ENCODE measurements at regions not wholly inside any gene's neighbourhood (a gene's known extent, or its start where the extent isn't known, plus 50 kb on each side); places are given as distances from the start of the nearest gene placed in this dataset.

GRCh38 chr18:37922162-37922561 lies 356.6 kb upstream of the CELF4 start:
- no peak for DNase-seq (ENCODE audit: extremely low read depth in 1 of 11, low read depth in 9 of 11, low spot score in 4 of 11)

GRCh38 chr18:37920865-37921264 lies 355.3 kb upstream of the CELF4 start:
- no peak for DNase-seq (ENCODE audit: extremely low read depth in 1 of 11, low read depth in 9 of 11, low spot score in 4 of 11)

DNA sequence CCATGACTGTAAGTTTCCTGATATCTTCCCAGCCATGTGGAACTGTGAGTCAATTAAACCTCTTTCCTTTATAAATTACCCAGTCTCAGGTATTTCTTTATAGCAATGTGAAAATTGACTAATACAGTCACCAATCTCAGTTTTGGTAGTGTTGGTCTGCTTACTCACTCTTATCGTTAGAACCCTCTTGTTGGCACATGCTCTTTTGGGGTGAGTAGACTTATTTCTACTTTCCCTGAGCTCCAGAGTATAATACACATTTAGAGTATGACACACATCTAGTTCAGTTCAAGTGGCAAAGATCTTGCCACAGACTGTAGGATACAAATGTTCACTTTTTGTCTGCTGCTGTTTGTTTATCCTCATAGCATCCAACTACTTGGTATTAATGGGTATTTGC lies 347.5 kb upstream of the CELF4 start:
- no peak for DNase-seq (ENCODE audit: extremely low read depth in 1 of 11, low read depth in 9 of 11, low spot score in 4 of 11)

DNA sequence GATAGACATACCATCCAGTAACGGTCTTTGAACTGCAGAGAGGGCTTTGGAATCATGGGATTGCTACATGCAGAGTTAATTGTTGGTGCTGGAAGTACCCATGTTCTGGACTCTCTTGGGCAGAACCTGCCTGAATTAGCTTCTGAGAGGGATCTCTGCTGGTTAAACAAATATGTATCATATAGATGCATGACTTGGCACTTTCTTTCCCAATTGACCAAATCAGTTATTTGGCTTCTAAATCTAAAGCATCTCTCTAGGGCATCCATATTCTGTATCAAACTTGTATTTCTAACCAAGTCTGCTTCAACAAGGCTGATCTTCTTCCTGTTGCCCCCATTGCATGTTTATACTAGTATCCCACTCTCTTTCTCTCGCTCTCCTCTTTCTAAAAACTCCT lies 336.7 kb upstream of the CELF4 start:
- no peak for DNase-seq (ENCODE audit: extremely low read depth in 1 of 11, low read depth in 9 of 11, low spot score in 4 of 11)

- DNase-seq (ENCODE audit: extremely low read depth in 1 of 11, low read depth in 9 of 11, low spot score in 4 of 11), result peak; percentile 13 to 63 (median 33)
Observed at GRCh38 chr18:37900326-37900725, 334.7 kb upstream of the CELF4 start.

GRCh38 chr18:37889963-37890362 lies 324.4 kb upstream of the CELF4 start:
- DNase-seq (ENCODE audit: extremely low read depth in 1 of 11, low read depth in 9 of 11, low spot score in 4 of 11), result no peak

DNA sequence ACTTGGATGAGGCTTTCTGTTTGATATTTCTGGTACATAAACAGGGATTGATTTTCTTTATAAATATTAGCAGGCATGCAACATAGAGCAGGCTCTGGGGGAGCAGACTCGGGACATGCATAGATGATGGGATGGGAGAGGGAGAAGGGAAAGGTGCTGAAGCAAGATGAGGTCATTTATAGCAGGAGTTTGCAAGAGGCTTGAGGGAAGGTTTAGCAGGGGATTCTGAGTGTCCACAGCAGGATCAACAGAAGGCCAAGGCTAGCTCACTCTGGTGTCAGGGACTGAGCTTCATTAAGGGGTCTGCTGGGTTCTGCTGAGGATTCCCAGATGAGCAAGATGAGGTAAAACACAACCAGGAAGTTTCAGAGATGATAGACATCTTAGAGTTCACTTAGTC lies 309.1 kb upstream of the CELF4 start:
- no peak for DNase-seq (ENCODE audit: extremely low read depth in 1 of 11, low read depth in 9 of 11, low spot score in 4 of 11)

GRCh38 chr18:37873416-37873815 lies 307.8 kb upstream of the CELF4 start:
- no peak for DNase-seq (ENCODE audit: extremely low read depth in 1 of 11, low read depth in 9 of 11, low spot score in 4 of 11)

- DNase-seq (ENCODE audit: extremely low read depth in 1 of 11, low read depth in 9 of 11, low spot score in 4 of 11), result no peak
Observed at GRCh38 chr18:37872562-37872961, 307.0 kb upstream of the CELF4 start.

GRCh38 chr18:37871561-37871960 lies 306.0 kb upstream of the CELF4 start:
- no peak for DNase-seq (ENCODE audit: extremely low read depth in 1 of 11, low read depth in 9 of 11, low spot score in 4 of 11)

- DNase-seq (ENCODE audit: extremely low read depth in 1 of 11, low read depth in 9 of 11, low spot score in 4 of 11), result no peak
Observed at GRCh38 chr18:37869051-37869450, 303.5 kb upstream of the CELF4 start.

DNA sequence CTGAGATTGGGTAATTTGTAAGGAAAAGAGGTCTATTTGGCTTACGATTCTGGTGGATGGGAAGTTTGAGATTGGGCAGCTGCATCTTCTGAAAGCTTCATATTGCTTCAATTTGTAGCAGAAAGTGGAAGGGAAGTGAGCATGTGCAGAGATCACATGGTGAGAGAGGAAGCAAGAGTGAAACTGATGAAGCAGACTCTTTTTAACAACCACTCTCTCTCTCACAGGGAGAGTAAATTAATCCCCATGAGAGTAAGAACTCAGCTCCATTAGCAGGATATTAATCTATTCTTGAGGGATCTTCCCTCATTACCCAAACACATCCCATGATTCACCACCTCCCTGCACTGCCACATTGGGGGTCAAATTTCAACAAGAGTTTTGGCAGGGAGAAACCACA lies 298.5 kb upstream of the CELF4 start:
- no peak for DNase-seq (ENCODE audit: extremely low read depth in 1 of 11, low read depth in 9 of 11, low spot score in 4 of 11)

DNA sequence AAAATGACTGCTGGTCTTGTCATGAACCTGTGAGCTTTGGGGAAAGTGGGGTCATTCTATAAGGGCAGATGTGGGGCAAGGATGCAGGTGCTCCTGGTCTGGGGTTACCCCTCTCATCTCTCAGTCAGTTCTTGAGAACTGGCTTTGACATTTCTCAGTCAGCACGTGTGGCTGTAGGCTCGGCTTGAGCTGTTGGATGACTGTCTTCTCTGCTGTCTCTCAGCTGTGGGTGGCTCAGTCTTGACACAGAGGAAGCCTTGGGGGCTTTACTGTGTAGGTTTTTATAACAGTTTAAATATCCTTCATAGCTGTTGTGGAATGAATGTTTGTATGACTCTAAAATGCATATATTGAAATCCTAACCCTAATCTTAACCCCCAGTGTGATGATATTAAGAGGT lies 296.4 kb upstream of the CELF4 start:
- DNase-seq (ENCODE audit: extremely low read depth in 1 of 11, low read depth in 9 of 11, low spot score in 4 of 11), result no peak

DNA sequence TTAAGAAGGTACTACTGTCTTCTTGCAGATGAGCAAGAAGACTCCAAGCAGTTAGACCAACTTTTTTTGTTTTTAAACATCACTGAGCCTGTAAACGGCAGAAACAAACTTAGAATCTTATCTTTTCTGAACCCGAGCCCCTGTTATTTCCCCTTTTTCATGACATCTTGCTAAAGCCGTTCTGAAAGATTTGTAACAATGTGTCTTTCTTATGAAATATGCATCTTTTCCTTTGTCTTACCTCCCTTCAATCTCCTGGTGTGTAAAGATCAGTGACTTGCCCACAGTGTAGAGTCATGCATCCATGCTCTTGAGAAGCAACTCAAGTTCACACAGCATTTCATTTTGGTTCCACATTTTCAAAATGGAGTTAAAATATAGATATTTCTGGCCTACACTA lies 288.8 kb upstream of the CELF4 start:
- DNase-seq (ENCODE audit: extremely low read depth in 1 of 11, low read depth in 9 of 11, low spot score in 4 of 11), result no peak

DNA sequence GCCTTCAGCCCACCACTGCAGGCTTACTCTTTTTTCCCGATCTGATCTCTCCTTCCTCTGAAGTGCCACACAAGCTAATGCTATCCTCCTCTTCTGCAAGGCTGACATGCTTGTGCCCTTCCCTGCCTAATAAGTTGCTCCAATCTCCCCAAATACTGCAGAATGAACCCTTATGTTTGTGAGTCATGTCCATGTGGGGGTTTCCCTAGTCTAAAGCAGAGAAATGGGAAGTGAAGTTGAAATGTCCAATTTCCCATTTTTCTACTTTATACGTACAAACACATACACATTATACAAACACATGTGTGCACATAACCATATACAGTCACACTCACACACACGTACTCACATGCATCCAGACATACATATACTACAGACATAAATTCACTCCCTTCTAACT lies 288.1 kb upstream of the CELF4 start:
- no peak for DNase-seq (ENCODE audit: extremely low read depth in 1 of 11, low read depth in 9 of 11, low spot score in 4 of 11)

DNA sequence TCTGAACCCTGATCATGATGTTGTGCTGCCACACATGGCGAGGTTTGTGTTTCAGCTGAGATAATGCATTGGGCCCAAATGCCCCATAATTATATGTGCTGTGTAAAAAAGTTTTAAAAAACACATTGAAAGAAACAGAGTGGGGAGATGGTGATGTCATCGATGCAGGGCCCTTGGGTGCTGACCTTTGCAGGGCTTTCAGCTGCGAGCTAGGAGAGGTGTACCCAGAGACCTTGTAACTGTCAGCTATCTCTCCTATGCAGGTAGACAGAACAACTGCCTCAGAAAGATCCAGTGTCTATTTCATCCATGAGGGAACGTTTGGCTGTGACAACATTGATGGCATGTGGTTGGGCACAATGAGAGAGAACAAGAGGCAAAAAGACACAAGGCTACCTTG lies 286.9 kb upstream of the CELF4 start:
- DNase-seq (ENCODE audit: extremely low read depth in 1 of 11, low read depth in 9 of 11, low spot score in 4 of 11), result no peak

GRCh38 chr18:37847544-37847943 lies 281.9 kb upstream of the CELF4 start:
- DNase-seq (ENCODE audit: extremely low read depth in 1 of 11, low read depth in 9 of 11, low spot score in 4 of 11), result no peak

DNA sequence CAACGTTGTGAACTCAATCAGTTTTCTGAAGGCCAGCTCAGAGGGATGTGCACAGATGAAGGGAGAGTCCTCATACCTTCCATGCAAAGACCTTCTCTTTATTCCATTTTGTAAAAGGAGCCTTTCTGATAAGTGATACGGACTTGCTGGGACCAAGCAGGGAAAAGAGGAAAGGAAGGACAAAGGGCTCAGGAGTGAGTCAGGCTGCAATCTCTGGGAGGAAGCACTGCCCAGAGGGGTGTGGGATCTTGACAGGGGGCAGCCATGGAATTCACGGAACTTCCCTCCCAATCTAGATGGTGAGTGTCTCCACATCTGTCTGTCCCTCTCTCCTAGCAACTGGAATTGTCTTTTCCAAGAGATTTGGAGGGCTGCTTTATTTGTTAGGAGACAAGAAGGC lies 281.4 kb upstream of the CELF4 start:
- DNase-seq (ENCODE audit: extremely low read depth in 1 of 11, low read depth in 9 of 11, low spot score in 4 of 11), result no peak

DNA sequence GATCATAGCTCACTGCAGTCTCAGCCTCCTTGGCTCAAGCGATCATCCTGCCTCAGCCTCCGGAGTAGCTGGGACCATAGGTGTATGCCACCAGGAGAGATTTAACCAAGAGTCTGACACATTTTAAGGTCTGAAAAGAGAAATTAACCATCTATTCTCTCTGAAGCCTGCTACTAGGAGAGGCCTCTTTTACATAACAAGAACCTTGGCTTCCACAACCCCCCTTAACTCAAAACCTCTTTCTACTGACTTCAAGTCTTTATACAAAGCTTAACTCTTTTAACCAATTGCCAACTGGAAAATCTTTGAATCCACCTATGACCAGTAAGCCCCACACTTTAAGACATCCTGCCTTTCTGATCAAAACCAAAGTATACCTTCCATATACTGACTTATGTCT lies 279.9 kb upstream of the CELF4 start:
- DNase-seq (ENCODE audit: extremely low read depth in 1 of 11, low read depth in 9 of 11, low spot score in 4 of 11), result no peak

- DNase-seq (ENCODE audit: extremely low read depth in 1 of 11, low read depth in 9 of 11, low spot score in 4 of 11), result peak in 2 of 11 donors; percentile 4 to 7
Observed at GRCh38 chr18:37844209-37844970, 278.8 kb upstream of the CELF4 start.

GRCh38 chr18:37838083-37838482 lies 272.5 kb upstream of the CELF4 start:
- DNase-seq (ENCODE audit: extremely low read depth in 1 of 11, low read depth in 9 of 11, low spot score in 4 of 11), result no peak
